Activated CD4-positive, alpha-beta T cell treated with anti-CD3 and anti-CD28 coated beads, Interleukin-2, amount 10 ng/mL, durations not matched to agents 7 days and 5 days (primary cell): ENCODE measurements at regions not wholly inside any gene's neighbourhood (a gene's known extent, or its start where the extent isn't known, plus 50 kb on each side); places are given as distances from the start of the nearest gene placed in this dataset.

Experiments used
- CTCF ChIA-PET: fragments of 350-600 bp; sonication (Branson Sonifier 250); formaldehyde crosslinking; loops from one replicate; lab custom pipeline; 2021; ENCODE audit warnings: antibody characterized with exemption; lab: Charles Lee
- POLR2A ChIA-PET: fragments of 350-600 bp; sonication (Branson Sonifier 250); formaldehyde crosslinking; loops from one replicate; lab custom pipeline; 2021; ENCODE audit warnings: antibody characterized with exemption; lab: Charles Lee
- DNase-seq: peaks from one replicate; pipeline ENCODE4 v3.0.0-alpha.2; 2020
- H3K27ac Mint-ChIP-seq: one replicate; pipeline ENCODE4 v1.8.0; 2021; ENCODE audit warnings: mild to moderate bottlenecking, moderate library complexity, mixed read lengths
- H3K27me3 Mint-ChIP-seq: one replicate; pipeline ENCODE4 v1.8.0; 2021; ENCODE audit warnings: mixed read lengths
- H3K36me3 Mint-ChIP-seq: one replicate; pipeline ENCODE4 v1.8.0; 2021; ENCODE audit warnings: low read depth, mixed read lengths
- H3K4me1 Mint-ChIP-seq: one replicate; pipeline ENCODE4 v1.8.0; 2021; ENCODE audit warnings: mixed read lengths
- H3K4me3 Mint-ChIP-seq: one replicate; pipeline ENCODE4 v1.8.0; 2021; ENCODE audit warnings: mild to moderate bottlenecking, moderate library complexity, mixed read lengths
- H3K9me3 Mint-ChIP-seq: one replicate; pipeline ENCODE4 v1.8.0; 2021; ENCODE audit warnings: mixed read lengths

- CTCF ChIA-PET = no interaction called here
Observed at GRCh38 chr6:53992522-53992921, 118.7 kb upstream of the MLIP start.

GRCh38 chr6:53994201-53994600, 117.0 kb upstream of the MLIP start:
- H3K36me3 Mint-ChIP-seq = no peaks in the 10 kb centered on the region
- H3K27ac Mint-ChIP-seq = no peak overlapping the region
- ChIA-PET POLR2A (no interaction called here), CTCF (no interaction called here)
- no peak for DNase-seq
- H3K9me3 Mint-ChIP-seq = no peaks in the 10 kb centered on the region
- peaks cover 4% of the 10 kb centered on the region for H3K4me1 Mint-ChIP-seq
- H3K27me3 Mint-ChIP-seq = peaks cover 2% of the 10 kb centered on the region
- H3K4me3 Mint-ChIP-seq = no peak overlapping the region

More at GRCh38 chr6:53992522-53992921, 118.7 kb upstream of the MLIP start:
- Mint-ChIP-seq H3K36me3 (no peaks in the 10 kb centered on the region), H3K27ac (no peak overlapping the region), H3K4me1 (no peaks in the 10 kb centered on the region), H3K9me3 (no peaks in the 10 kb centered on the region), H3K4me3 (no peak overlapping the region), H3K27me3 (peaks cover 2% of the 10 kb centered on the region)
- POLR2A ChIA-PET = no interaction called here
- DNase-seq = no peak

GRCh38 chr6:53995935-53996334, 115.3 kb upstream of the MLIP start:
- Mint-ChIP-seq H3K27ac (no peak overlapping the region), H3K4me3 (no peak overlapping the region), H3K4me1 (peaks cover 4% of the 10 kb centered on the region), H3K9me3 (no peaks in the 10 kb centered on the region), H3K36me3 (no peaks in the 10 kb centered on the region), H3K27me3 (no peaks in the 10 kb centered on the region)
- ChIA-PET CTCF (interaction anchor here (2.7 kb wide), 1 partner anchor 9 kb away, joined by 7 read pairs; no protein-coding TSS in a partner anchor), POLR2A (no interaction called here)
- no peak for DNase-seq

- DNase-seq = no peak
- Mint-ChIP-seq H3K27ac (no peak overlapping the region), H3K27me3 (no peaks in the 10 kb centered on the region), H3K4me3 (no peak overlapping the region), H3K36me3 (no peaks in the 10 kb centered on the region), H3K4me1 (peaks cover 4% of the 10 kb centered on the region), H3K9me3 (no peaks in the 10 kb centered on the region)
- ChIA-PET POLR2A (no interaction called here), CTCF (no interaction called here)
Observed at GRCh38 chr6:53998303-53998702, 112.9 kb upstream of the MLIP start.

- no peak overlapping the region for H3K27ac Mint-ChIP-seq
- no peaks in the 10 kb centered on the region for H3K36me3 Mint-ChIP-seq
- ChIA-PET CTCF (no interaction called here), POLR2A (no interaction called here)
- no peak for DNase-seq
- H3K27me3 Mint-ChIP-seq = no peaks in the 10 kb centered on the region
- H3K9me3 Mint-ChIP-seq = no peaks in the 10 kb centered on the region
- H3K4me1 Mint-ChIP-seq = peaks cover 4% of the 10 kb centered on the region
- H3K4me3 Mint-ChIP-seq = no peak overlapping the region
Observed at GRCh38 chr6:53999088-53999755, 112.0 kb upstream of the MLIP start.

- Mint-ChIP-seq H3K27ac (no peak overlapping the region), H3K4me3 (no peak overlapping the region), H3K9me3 (no peaks in the 10 kb centered on the region), H3K4me1 (peaks cover 4% of the 10 kb centered on the region), H3K27me3 (no peaks in the 10 kb centered on the region), H3K36me3 (no peaks in the 10 kb centered on the region)
- ChIA-PET POLR2A (no interaction called here), CTCF (no interaction called here)
- DNase-seq = no peak
Observed at GRCh38 chr6:54002116-54002515, 109.1 kb upstream of the MLIP start.

GRCh38 chr6:54003316-54003715, 107.9 kb upstream of the MLIP start:
- ChIA-PET POLR2A (no interaction called here), CTCF (no interaction called here)
- H3K36me3 Mint-ChIP-seq = no peaks in the 10 kb centered on the region

GRCh38 chr6:54008589-54008988, 102.7 kb upstream of the MLIP start:
- H3K36me3 Mint-ChIP-seq = no peaks in the 10 kb centered on the region
- no peaks in the 10 kb centered on the region for H3K27me3 Mint-ChIP-seq

More at GRCh38 chr6:54003316-54003715, 107.9 kb upstream of the MLIP start:
- Mint-ChIP-seq H3K27ac (no peak overlapping the region), H3K4me1 (peaks cover 2% of the 10 kb centered on the region), H3K4me3 (no peak overlapping the region), H3K9me3 (no peaks in the 10 kb centered on the region), H3K27me3 (no peaks in the 10 kb centered on the region)
- no peak for DNase-seq

GRCh38 chr6:54009052-54009654, 102.1 kb upstream of the MLIP start:
- H3K36me3 Mint-ChIP-seq = no peaks in the 10 kb centered on the region
- H3K4me3 Mint-ChIP-seq = no peak overlapping the region
- H3K9me3 Mint-ChIP-seq = no peaks in the 10 kb centered on the region
- ChIA-PET CTCF (no interaction called here), POLR2A (no interaction called here)
- H3K27ac Mint-ChIP-seq = no peak overlapping the region
- no peaks in the 10 kb centered on the region for H3K27me3 Mint-ChIP-seq
- DNase-seq = no peak
- H3K4me1 Mint-ChIP-seq = no peaks in the 10 kb centered on the region

More at GRCh38 chr6:54008589-54008988, 102.7 kb upstream of the MLIP start:
- DNase-seq = no peak
- no peak overlapping the region for H3K27ac Mint-ChIP-seq
- CTCF ChIA-PET = no interaction called here
- H3K4me1 Mint-ChIP-seq = no peaks in the 10 kb centered on the region
- POLR2A ChIA-PET = no interaction called here
- H3K9me3 Mint-ChIP-seq = no peaks in the 10 kb centered on the region
- H3K4me3 Mint-ChIP-seq = no peak overlapping the region

GRCh38 chr6:54010340-54011276, 100.6 kb upstream of the MLIP start:
- Mint-ChIP-seq H3K27me3 (no peaks in the 10 kb centered on the region), H3K27ac (no peak overlapping the region), H3K36me3 (no peaks in the 10 kb centered on the region), H3K9me3 (no peaks in the 10 kb centered on the region), H3K4me1 (no peaks in the 10 kb centered on the region), H3K4me3 (no peak overlapping the region)
- ChIA-PET CTCF (no interaction called here), POLR2A (no interaction called here)
- DNase-seq = no peak

GRCh38 chr6:54011277-54011648, 100.0 kb upstream of the MLIP start:
- H3K36me3 Mint-ChIP-seq = no peaks in the 10 kb centered on the region
- H3K4me3 Mint-ChIP-seq = no peak overlapping the region
- no peaks in the 10 kb centered on the region for H3K4me1 Mint-ChIP-seq
- ChIA-PET CTCF (no interaction called here), POLR2A (no interaction called here)
- no peaks in the 10 kb centered on the region for H3K27me3 Mint-ChIP-seq
- no peak overlapping the region for H3K27ac Mint-ChIP-seq
- H3K9me3 Mint-ChIP-seq = no peaks in the 10 kb centered on the region
- DNase-seq = no peak

- ChIA-PET POLR2A (no interaction called here), CTCF (no interaction called here)
- H3K4me1 Mint-ChIP-seq = no peaks in the 10 kb centered on the region
- H3K27ac Mint-ChIP-seq = no peak overlapping the region
- DNase-seq = no peak
- H3K36me3 Mint-ChIP-seq = no peaks in the 10 kb centered on the region
- no peaks in the 10 kb centered on the region for H3K27me3 Mint-ChIP-seq
- no peaks in the 10 kb centered on the region for H3K9me3 Mint-ChIP-seq
- H3K4me3 Mint-ChIP-seq = no peak overlapping the region
Observed at GRCh38 chr6:54013966-54014365, 97.3 kb upstream of the MLIP start.

- no peaks in the 10 kb centered on the region for H3K9me3 Mint-ChIP-seq
- H3K27me3 Mint-ChIP-seq = no peaks in the 10 kb centered on the region
- no peaks in the 10 kb centered on the region for H3K4me1 Mint-ChIP-seq
- H3K4me3 Mint-ChIP-seq = no peak overlapping the region
- H3K27ac Mint-ChIP-seq = no peak overlapping the region
- ChIA-PET CTCF (no interaction called here), POLR2A (no interaction called here)
- no peaks in the 10 kb centered on the region for H3K36me3 Mint-ChIP-seq
- no peak for DNase-seq
Observed at GRCh38 chr6:54014440-54014839, 96.8 kb upstream of the MLIP start.
